ENCODE measurements at regions not wholly inside any gene's neighbourhood (a gene's known extent, or its start where the extent isn't known, plus 50 kb on each side); places are given as distances from the start of the nearest gene placed in this dataset.

GRCh38 chr6:105644073-105644489 lies 241.2 kb upstream of the PREP start:
- TF ChIP-seq CTCF (conservative IDR thresholded peaks at IDR 0.05; ENCODE audit: low read length) (no peak), EZH2phosphoT487 (IDR thresholded peaks at IDR 0.05; ENCODE audit: borderline replicate concordance, low read depth, low read length) (no peak)

All from OCI-LY7 (cell line).